ENCODE measurements at regions not wholly inside any gene's neighbourhood (a gene's known extent, or its start where the extent isn't known, plus 50 kb on each side); places are given as distances from the start of the nearest gene placed in this dataset.
"Not testable (repeated sequence)": the region's sequence is repeated elsewhere in the genome, so short reads cannot be mapped to it uniquely, and the experiment has no call there.

- DNase-seq = no peak
These were observed 160.3 kb downstream of the TLR4 start for GRCh38 chr9:117864385-117865057.

- DNase-seq = no peak
These were observed 164.4 kb downstream of the TLR4 start for GRCh38 chr9:117868594-117868993.

GRCh38 chr9:117869287-117869686 lies 165.1 kb downstream of the TLR4 start:
- DNase-seq = no peak

- no peak for DNase-seq
These were observed 165.5 kb downstream of the TLR4 start for GRCh38 chr9:117869712-117870111.

- DNase-seq = no peak
These were observed 169.5 kb downstream of the TLR4 start for GRCh38 chr9:117873664-117874063.

- no peak for DNase-seq
These were observed 171.7 kb downstream of the TLR4 start for GRCh38 chr9:117875886-117876285.

GRCh38 chr9:117882171-117882570 lies 178.0 kb downstream of the TLR4 start:
- no peak for DNase-seq

GRCh38 chr9:117886616-117887015 lies 182.4 kb downstream of the TLR4 start:
- no peak for DNase-seq

- no peak for DNase-seq
These were observed 183.2 kb downstream of the TLR4 start for GRCh38 chr9:117887383-117887782.

GRCh38 chr9:117887941-117888340 lies 183.7 kb downstream of the TLR4 start:
- no peak for DNase-seq

- no peak for DNase-seq
These were observed 199.2 kb downstream of the TLR4 start for GRCh38 chr9:117903453-117903852.

GRCh38 chr9:117906763-117907162 lies 202.6 kb downstream of the TLR4 start:
- DNase-seq = no peak

GRCh38 chr9:117907420-117907819 lies 203.2 kb downstream of the TLR4 start:
- DNase-seq = no peak

GRCh38 chr9:117916291-117916690 lies 212.1 kb downstream of the TLR4 start:
- DNase-seq = no peak

- no peak for DNase-seq
These were observed 213.7 kb downstream of the TLR4 start for GRCh38 chr9:117917873-117918272.

- no peak for DNase-seq
These were observed 215.3 kb downstream of the TLR4 start for GRCh38 chr9:117919538-117919937.

GRCh38 chr9:117926031-117926658 lies 221.9 kb downstream of the TLR4 start:
- DNase-seq = no peak

GRCh38 chr9:117927354-117927753 lies 223.2 kb downstream of the TLR4 start:
- no peak for DNase-seq

- DNase-seq = no peak
These were observed 225.7 kb downstream of the TLR4 start for GRCh38 chr9:117929868-117930267.

GRCh38 chr9:117932585-117932984 lies 228.4 kb downstream of the TLR4 start:
- DNase-seq = no peak

GRCh38 chr9:117936185-117937130 lies 232.3 kb downstream of the TLR4 start:
- DNase-seq = no peak

- DNase-seq = no peak
These were observed 233.9 kb downstream of the TLR4 start for GRCh38 chr9:117938086-117938485.

- no peak for DNase-seq
These were observed 234.7 kb downstream of the TLR4 start for GRCh38 chr9:117938896-117939295.

- not testable (repeated sequence) for DNase-seq
These were observed 240.5 kb downstream of the TLR4 start for GRCh38 chr9:117944750-117945149.

All from activated CD8-positive, alpha-beta memory T cell treated with anti-CD3 and anti-CD28 coated beads for 24 hours (primary cell).